ENCODE measurements at regions not wholly inside any gene's neighbourhood (a gene's known extent, or its start where the extent isn't known, plus 50 kb on each side); places are given as distances from the start of the nearest gene placed in this dataset.

GRCh38 chr18:34126121-34126520 lies 98.6 kb downstream of the NOL4 start:
- FAIRE-seq, result no peak
- DNase-seq, result no peak
- WGBS, 2 donors, result 72 to 79% methylated on average over 3 of the region's 3 CpGs
- H3K27ac ChIP-seq, result no peak overlapping the region
- TF ChIP-seq CTCF (IDR thresholded peaks at IDR 0.05), result no peak
- no peak overlapping the region for H3K4me3 ChIP-seq
- no peaks in the 10 kb centered on the region for H3K4me1 ChIP-seq
- intact Hi-C loops (cut with DNase I), result no loop called here
- ATAC-seq, result no peak
- no peaks in the 10 kb centered on the region for H3K36me3 ChIP-seq
- H3K9me3 ChIP-seq, result no peaks in the 10 kb centered on the region
- no peaks in the 10 kb centered on the region for H3K27me3 ChIP-seq

GRCh38 chr18:34122724-34123334 lies 101.9 kb downstream of the NOL4 start:
- Histone ChIP-seq H3K27ac (no peak overlapping the region), H3K4me1 (peaks cover 0 to under 1% (median 0%) of the 10 kb centered on the region in 3 donors), H3K27me3 (no peaks in the 10 kb centered on the region), H3K4me3 (no peak overlapping the region), H3K9me3 (no peaks in the 10 kb centered on the region), H3K36me3 (no peaks in the 10 kb centered on the region)
- 12 to 18% methylated on average over 4 of the region's 4 CpGs for WGBS, 2 donors
- intact Hi-C loops (cut with DNase I), result no loop called here
- ATAC-seq, result peak; percentile 63 to 93 (median 89)
- FAIRE-seq, result peak; percentile 91
- DNase-seq, result peak in 2 of 6 donors; percentile 8 to 37
- peak; percentile 49 to 82 (median 76) for TF ChIP-seq CTCF (IDR thresholded peaks at IDR 0.05)

- no peak for TF ChIP-seq CTCF (IDR thresholded peaks at IDR 0.05)
- FAIRE-seq, result no peak
- no peak for DNase-seq
- H3K4me1 ChIP-seq, result peaks cover 0 to 14% (median 0%) of the 10 kb centered on the region in 3 donors
- H3K27ac ChIP-seq, result no peak overlapping the region
- no peaks in the 10 kb centered on the region for H3K36me3 ChIP-seq
- no peaks in the 10 kb centered on the region for H3K27me3 ChIP-seq
- ATAC-seq, result peak; percentile 45 to 75 (median 65)
- no peak overlapping the region for H3K4me3 ChIP-seq
- no peaks in the 10 kb centered on the region for H3K9me3 ChIP-seq
- 15 to 18% methylated on average over 4 of the region's 4 CpGs for WGBS, 2 donors
- intact Hi-C loops (cut with DNase I), result no loop called here
Measured at GRCh38 chr18:34121200-34121721, 103.5 kb downstream of the NOL4 start.

- no peaks in the 10 kb centered on the region for H3K9me3 ChIP-seq
- H3K4me1 ChIP-seq, result peaks cover 0 to 14% (median 0%) of the 10 kb centered on the region in 3 donors
- no peaks in the 10 kb centered on the region for H3K36me3 ChIP-seq
- FAIRE-seq, result no peak
- no peak for ATAC-seq
- no peak overlapping the region for H3K4me3 ChIP-seq
- H3K27ac ChIP-seq, result no peak overlapping the region
- 77 to 81% methylated on average over 1 of the region's 1 CpG for WGBS, 2 donors
- no peaks in the 10 kb centered on the region for H3K27me3 ChIP-seq
- intact Hi-C loops (cut with DNase I), result no loop called here
- TF ChIP-seq CTCF (IDR thresholded peaks at IDR 0.05), result no peak
- no peak for DNase-seq
Measured at GRCh38 chr18:34120294-34120693, 104.4 kb downstream of the NOL4 start.

GRCh38 chr18:34117319-34117718 lies 107.4 kb downstream of the NOL4 start:
- DNase-seq (no peak), FAIRE-seq (no peak), ATAC-seq (peak in 3 of 4 donors; percentile 31 to 61 (median 35))

More at GRCh38 chr18:34117319-34117718, 107.4 kb downstream of the NOL4 start:
- intact Hi-C loops (cut with DNase I), result no loop called here
- no peak overlapping the region for H3K4me3 ChIP-seq
- H3K27me3 ChIP-seq, result no peaks in the 10 kb centered on the region
- no peak for TF ChIP-seq CTCF (IDR thresholded peaks at IDR 0.05)
- peaks cover 0 to 14% (median 0%) of the 10 kb centered on the region in 3 donors for H3K4me1 ChIP-seq
- no peaks in the 10 kb centered on the region for H3K36me3 ChIP-seq
- no peak overlapping the region for H3K27ac ChIP-seq
- no peaks in the 10 kb centered on the region for H3K9me3 ChIP-seq
- 46 to 48% methylated on average over 2 of the region's 2 CpGs for WGBS, 2 donors

All from pancreas (tissue), 10 donors.